GM19238 (cell line): ENCODE measurements at regions not wholly inside any gene's neighbourhood (a gene's known extent, or its start where the extent isn't known, plus 50 kb on each side); places are given as distances from the start of the nearest gene placed in this dataset.

Experiments used
- DNase-seq: peaks from one replicate; pipeline ENCODE4 v3.0.0; 2011; ENCODE audit warnings: low spot score; ENCODE audit not compliant: insufficient read length

GRCh38 chr2:212871597-212871996 is 279.8 kb downstream of the IKZF2 start:
- DNase-seq = no peak

- no peak for DNase-seq
Observed at GRCh38 chr2:212864186-212864585, 287.2 kb downstream of the IKZF2 start.

- DNase-seq = no peak
Observed at GRCh38 chr2:212863185-212863588, 288.2 kb downstream of the IKZF2 start.

- no peak for DNase-seq
Observed at GRCh38 chr2:212858496-212858895, 292.9 kb downstream of the IKZF2 start.

GRCh38 chr2:212854771-212855170 is 296.6 kb downstream of the IKZF2 start:
- no peak for DNase-seq

- DNase-seq = no peak
Observed at GRCh38 chr2:212854116-212854515, 297.3 kb downstream of the IKZF2 start.

- no peak for DNase-seq
Observed at GRCh38 chr2:212845941-212846340, 305.5 kb downstream of the IKZF2 start.

GRCh38 chr2:212843409-212844199 is 305.0 kb upstream of the ERBB4 start:
- no peak for DNase-seq

- no peak for DNase-seq
Observed at GRCh38 chr2:212842544-212843185, 304.1 kb upstream of the ERBB4 start.

GRCh38 chr2:212841460-212841859 is 302.9 kb upstream of the ERBB4 start:
- DNase-seq = no peak

- no peak for DNase-seq
Observed at GRCh38 chr2:212832211-212833195, 293.9 kb upstream of the ERBB4 start.

- no peak for DNase-seq
Observed at GRCh38 chr2:212831671-212832199, 293.1 kb upstream of the ERBB4 start.

GRCh38 chr2:212816267-212816666 is 277.7 kb upstream of the ERBB4 start:
- no peak for DNase-seq

- no peak for DNase-seq
Observed at GRCh38 chr2:212815453-212815852, 276.9 kb upstream of the ERBB4 start.

GRCh38 chr2:212814941-212815340 is 276.3 kb upstream of the ERBB4 start:
- no peak for DNase-seq

GRCh38 chr2:212811921-212812320 is 273.3 kb upstream of the ERBB4 start:
- DNase-seq = no peak

GRCh38 chr2:212811036-212811805 is 272.6 kb upstream of the ERBB4 start:
- no peak for DNase-seq

- DNase-seq = no peak
Observed at GRCh38 chr2:212797484-212798205, 259.0 kb upstream of the ERBB4 start.

GRCh38 chr2:212794471-212794870 is 255.9 kb upstream of the ERBB4 start:
- DNase-seq = no peak

- no peak for DNase-seq
Observed at GRCh38 chr2:212791569-212791968, 253.0 kb upstream of the ERBB4 start.
